Loucy (cell line): ENCODE measurements at regions not wholly inside any gene's neighbourhood (a gene's known extent, or its start where the extent isn't known, plus 50 kb on each side); places are given as distances from the start of the nearest gene placed in this dataset.

Source experiments
- H2AFZ ChIP-seq: fragments of 200-600 bp; sonication (generic); 2 replicates; pipeline ENCODE4 v1.6.0; 2016; ENCODE audit warnings: antibody characterized with exemption, mild to moderate bottlenecking, low read length, moderate library complexity
- H3F3A ChIP-seq: fragments of 200-600 bp; 2 replicates; pipeline ENCODE4 v1.6.0; 2016; ENCODE audit warnings: antibody characterized with exemption, low read depth, mild to moderate bottlenecking
- H3K27me3 ChIP-seq: fragments of 200-600 bp; sonication (generic); 2 replicates; pipeline ENCODE4 v1.6.1; 2014; ENCODE audit warnings: low read length, mild to moderate bottlenecking; ENCODE audit not compliant: insufficient read depth, poor library complexity, severe bottlenecking
- H3K36me3 ChIP-seq: fragments of 200-600 bp; sonication (generic); 2 replicates; pipeline ENCODE4 v1.6.1; 2016; ENCODE audit warnings: low read length; ENCODE audit not compliant: insufficient read depth
- H3K4me1 ChIP-seq: fragments of 200-600 bp; sonication (generic); 2 replicates; pipeline ENCODE4 v1.5.1; 2014; ENCODE audit warnings: low read length, mild to moderate bottlenecking; ENCODE audit not compliant: insufficient read depth, poor library complexity, severe bottlenecking
- H3K4me2 ChIP-seq: fragments of 200-600 bp; sonication (generic); 2 replicates; pipeline ENCODE4 v1.6.0; 2014; ENCODE audit warnings: antibody characterized with exemption, low read length, low read depth, mild to moderate bottlenecking; ENCODE audit not compliant: poor library complexity, severe bottlenecking
- H3K4me3 ChIP-seq: fragments of 200-600 bp; sonication (generic); 2 replicates; pipeline ENCODE4 v1.5.1; 2014; ENCODE audit warnings: low read length, mild to moderate bottlenecking, mixed read lengths; ENCODE audit not compliant: poor library complexity, severe bottlenecking
- H3K79me2 ChIP-seq: fragments of 200-600 bp; sonication (generic); 2 replicates; pipeline ENCODE4 v1.6.1; 2014; ENCODE audit warnings: low read length; ENCODE audit not compliant: insufficient read depth
- H3K9ac ChIP-seq: fragments of 200-600 bp; sonication (generic); 2 replicates; pipeline ENCODE4 v1.6.0; 2014; ENCODE audit warnings: mild to moderate bottlenecking, low read depth, low read length, moderate library complexity; ENCODE audit not compliant: poor library complexity, severe bottlenecking
- H3K9me2 ChIP-seq: fragments of 200-600 bp; sonication (generic); replicated peaks from 2 replicates; pipeline ENCODE4 v1.6.1; 2016; ENCODE audit warnings: low read depth, low read length, mixed read lengths
- H3K9me3 ChIP-seq: fragments of 200-600 bp; sonication (generic); 2 replicates; pipeline ENCODE4 v1.6.1; 2014; ENCODE audit warnings: mild to moderate bottlenecking, antibody characterized with exemption, low read length, low read depth; ENCODE audit not compliant: insufficient read depth
- H4K20me1 ChIP-seq: fragments of 200-600 bp; sonication (generic); 2 replicates; pipeline ENCODE4 v1.6.0; 2014; ENCODE audit warnings: antibody characterized with exemption, low read length, mild to moderate bottlenecking; ENCODE audit not compliant: insufficient read depth, poor library complexity, severe bottlenecking
- EZH2phosphoT487 ChIP-seq: fragments of 200-600 bp; IDR thresholded peaks from 2 replicates; pipeline ENCODE4 v1.6.1; 2018; ENCODE audit warnings: antibody characterized with exemption, mild to moderate bottlenecking, moderate library complexity, borderline replicate concordance
- TF ChIP-seq, protein P1 (sequence below): fragments of 200-600 bp; sonication (generic); conservative IDR thresholded peaks from 2 replicates; pipeline ENCODE4 v1.5.1; 2014; ENCODE audit warnings: mild to moderate bottlenecking, antibody characterized with exemption, low read length

DNA sequence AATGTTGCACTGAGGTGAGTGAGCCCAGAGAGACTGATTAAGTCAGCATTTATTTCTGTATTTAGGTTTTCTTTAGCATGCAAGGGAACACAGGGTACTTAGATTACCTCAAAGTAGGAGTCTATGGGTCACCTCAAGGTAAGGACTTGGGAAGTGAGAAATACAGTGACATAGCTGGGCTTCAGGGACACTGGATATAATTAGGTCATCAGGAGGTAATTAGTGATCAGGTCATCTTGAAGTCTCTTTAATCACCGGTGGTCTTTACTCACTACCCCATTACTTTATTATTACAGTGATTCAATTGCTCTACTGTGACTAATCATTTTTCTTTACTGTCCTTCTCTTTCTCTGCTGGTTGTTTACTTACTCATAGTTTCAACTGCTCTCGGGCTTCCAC lies 59.9 kb upstream of the KCNK1 start:
- no peaks in the 10 kb centered on the region for H3K27me3 ChIP-seq
- no peaks in the 10 kb centered on the region for H3K36me3 ChIP-seq
- no peak for TF ChIP-seq EZH2phosphoT487
- TF ChIP-seq, protein P1, sequence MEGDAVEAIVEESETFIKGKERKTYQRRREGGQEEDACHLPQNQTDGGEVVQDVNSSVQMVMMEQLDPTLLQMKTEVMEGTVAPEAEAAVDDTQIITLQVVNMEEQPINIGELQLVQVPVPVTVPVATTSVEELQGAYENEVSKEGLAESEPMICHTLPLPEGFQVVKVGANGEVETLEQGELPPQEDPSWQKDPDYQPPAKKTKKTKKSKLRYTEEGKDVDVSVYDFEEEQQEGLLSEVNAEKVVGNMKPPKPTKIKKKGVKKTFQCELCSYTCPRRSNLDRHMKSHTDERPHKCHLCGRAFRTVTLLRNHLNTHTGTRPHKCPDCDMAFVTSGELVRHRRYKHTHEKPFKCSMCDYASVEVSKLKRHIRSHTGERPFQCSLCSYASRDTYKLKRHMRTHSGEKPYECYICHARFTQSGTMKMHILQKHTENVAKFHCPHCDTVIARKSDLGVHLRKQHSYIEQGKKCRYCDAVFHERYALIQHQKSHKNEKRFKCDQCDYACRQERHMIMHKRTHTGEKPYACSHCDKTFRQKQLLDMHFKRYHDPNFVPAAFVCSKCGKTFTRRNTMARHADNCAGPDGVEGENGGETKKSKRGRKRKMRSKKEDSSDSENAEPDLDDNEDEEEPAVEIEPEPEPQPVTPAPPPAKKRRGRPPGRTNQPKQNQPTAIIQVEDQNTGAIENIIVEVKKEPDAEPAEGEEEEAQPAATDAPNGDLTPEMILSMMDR, result no peak
- no peaks in the 10 kb centered on the region for H3K9me2 ChIP-seq
- no peak overlapping the region for H3K4me2 ChIP-seq
- no peaks in the 10 kb centered on the region for H3K79me2 ChIP-seq
- no peaks in the 10 kb centered on the region for H3K9me3 ChIP-seq
- H3K4me1 ChIP-seq, result no peaks in the 10 kb centered on the region
- H3K4me3 ChIP-seq, result no peak overlapping the region
- H2AFZ ChIP-seq, result no peak overlapping the region
- no peaks in the 10 kb centered on the region for H3F3A ChIP-seq
- H4K20me1 ChIP-seq, result no peaks in the 10 kb centered on the region
- no peak overlapping the region for H3K9ac ChIP-seq

DNA sequence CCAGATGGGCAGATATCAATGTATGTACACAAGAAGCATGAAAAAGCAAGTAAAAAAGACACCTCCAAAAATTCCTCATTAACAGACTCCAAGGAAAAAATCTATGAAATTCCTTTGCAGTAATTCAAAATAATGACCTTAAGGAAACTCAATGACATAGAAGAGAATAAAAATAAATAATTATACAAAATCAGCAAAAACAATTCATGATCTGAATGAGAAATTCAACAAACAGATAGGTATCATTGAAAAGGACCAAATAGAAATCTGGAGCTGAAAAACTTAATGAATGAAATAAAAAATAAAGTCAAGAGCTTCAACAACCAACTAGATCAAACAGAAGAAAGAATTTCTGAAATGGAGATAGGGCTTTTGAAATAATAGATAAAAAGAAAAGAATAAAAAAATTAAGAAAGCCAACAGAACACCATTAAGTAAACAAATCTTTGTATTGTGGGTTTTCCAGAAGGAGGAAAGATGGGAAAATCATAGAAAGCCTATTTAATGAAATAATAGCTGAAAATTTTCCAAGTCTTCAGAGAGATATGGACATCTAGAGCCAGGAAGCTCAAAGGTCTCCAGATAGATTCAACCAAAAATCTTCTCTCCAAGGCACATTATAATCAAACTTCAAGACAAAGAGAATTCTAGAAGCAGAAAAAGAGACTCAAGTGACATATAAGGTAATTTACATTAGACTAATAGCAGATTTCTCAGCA lies 52.0 kb upstream of the KCNK1 start:
- Histone ChIP-seq H3K4me2 (no peak overlapping the region), H3K36me3 (no peaks in the 10 kb centered on the region), H3K9me3 (peaks cover 21% of the 10 kb centered on the region; the same call in 1 of the 2 replicates), H3K4me1 (no peaks in the 10 kb centered on the region), H3K27me3 (no peaks in the 10 kb centered on the region), H2AFZ (no peak overlapping the region), H3K9me2 (no peaks in the 10 kb centered on the region), H3K4me3 (no peak overlapping the region), H3K9ac (no peak overlapping the region), H3F3A (no peaks in the 10 kb centered on the region), H3K79me2 (no peaks in the 10 kb centered on the region), H4K20me1 (no peaks in the 10 kb centered on the region)
- no peak for TF ChIP-seq EZH2phosphoT487
- TF ChIP-seq, protein P1, result no peak
